SK-N-SH (cell line): ENCODE measurements at regions not wholly inside any gene's neighbourhood (a gene's known extent, or its start where the extent isn't known, plus 50 kb on each side); places are given as distances from the start of the nearest gene placed in this dataset.

Experiments used
- EZH2phosphoT487 ChIP-seq: fragments of 200-600 bp; sonication (generic); IDR thresholded peaks from 2 replicates; pipeline ENCODE4 v1.6.1; 2017; ENCODE audit warnings: low read depth, mixed run types, mild to moderate bottlenecking, antibody characterized with exemption, moderate library complexity, borderline replicate concordance
- FOSL2 ChIP-seq: IDR thresholded peaks from 2 replicates; pipeline ENCODE4 v1.4.0; 2012; ENCODE audit warnings: low read depth, mild to moderate bottlenecking, moderate library complexity, borderline replicate concordance
- GABPA ChIP-seq: IDR thresholded peaks from 2 replicates; pipeline ENCODE4 v1.4.0; 2012; ENCODE audit warnings: low read depth, mild to moderate bottlenecking
- POLR2AphosphoS5 ChIP-seq: IDR thresholded peaks from 2 replicates; pipeline ENCODE4 v1.6.1; 2012; ENCODE audit warnings: low read depth, low read length
- SIN3A ChIP-seq: IDR thresholded peaks from 2 replicates; pipeline ENCODE4 v1.6.1; 2012; ENCODE audit warnings: low read depth, mild to moderate bottlenecking, low read length, moderate library complexity, borderline replicate concordance
- TAF1 ChIP-seq: IDR thresholded peaks from 2 replicates; pipeline ENCODE4 v1.6.1; 2012; ENCODE audit warnings: low read depth, mild to moderate bottlenecking, low read length, moderate library complexity, borderline replicate concordance
- TCF12 ChIP-seq: IDR thresholded peaks from 2 replicates; pipeline ENCODE4 v1.4.0; 2012
- YY1 ChIP-seq: IDR thresholded peaks from 2 replicates; pipeline ENCODE4 v1.4.0; 2012; ENCODE audit warnings: low read depth, mild to moderate bottlenecking
- TF ChIP-seq, protein P1 (sequence below): fragments of 200-600 bp; sonication (generic); IDR thresholded peaks from 2 replicates; pipeline ENCODE4 v1.6.1; 2017; ENCODE audit warnings: antibody characterized with exemption, mild to moderate bottlenecking, moderate library complexity
- TF ChIP-seq, protein P2 (sequence below): IDR thresholded peaks from 2 replicates; pipeline ENCODE4 v1.4.0; 2012; ENCODE audit warnings: low read depth, borderline replicate concordance
- TF ChIP-seq, protein P3 (sequence below): IDR thresholded peaks from 2 replicates; pipeline ENCODE4; 2012
- TF ChIP-seq, protein P4 (sequence below): IDR thresholded peaks from 2 replicates; pipeline ENCODE4 v1.6.1; 2012; ENCODE audit warnings: mild to moderate bottlenecking, low read depth, low read length, moderate library complexity

DNA sequence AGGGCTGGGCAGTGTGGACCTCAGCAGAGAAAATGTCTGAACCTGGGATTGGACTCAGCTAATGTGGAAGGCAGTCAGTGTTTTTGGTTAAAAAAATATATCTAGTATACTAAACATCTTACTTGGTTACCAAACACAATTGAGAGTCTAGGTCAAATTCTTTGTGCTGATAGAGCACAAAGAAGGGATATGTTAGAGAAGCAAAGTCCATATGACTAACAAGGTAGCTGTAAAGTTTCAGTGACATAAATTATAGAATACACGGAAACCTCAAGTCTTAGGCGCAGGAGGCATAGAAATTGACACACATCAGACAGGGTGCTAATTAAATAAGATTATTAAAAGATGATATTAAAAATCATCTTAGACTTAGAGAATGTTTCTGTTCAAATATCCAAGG, 718.3 kb downstream of the TLR4 start:
- TF ChIP-seq TAF1 (no peak), GABPA (no peak), YY1 (no peak), SIN3A (no peak), FOSL2 (no peak), TCF12 (no peak), EZH2phosphoT487 (no peak), POLR2AphosphoS5 (no peak)
- TF ChIP-seq, protein P1, sequence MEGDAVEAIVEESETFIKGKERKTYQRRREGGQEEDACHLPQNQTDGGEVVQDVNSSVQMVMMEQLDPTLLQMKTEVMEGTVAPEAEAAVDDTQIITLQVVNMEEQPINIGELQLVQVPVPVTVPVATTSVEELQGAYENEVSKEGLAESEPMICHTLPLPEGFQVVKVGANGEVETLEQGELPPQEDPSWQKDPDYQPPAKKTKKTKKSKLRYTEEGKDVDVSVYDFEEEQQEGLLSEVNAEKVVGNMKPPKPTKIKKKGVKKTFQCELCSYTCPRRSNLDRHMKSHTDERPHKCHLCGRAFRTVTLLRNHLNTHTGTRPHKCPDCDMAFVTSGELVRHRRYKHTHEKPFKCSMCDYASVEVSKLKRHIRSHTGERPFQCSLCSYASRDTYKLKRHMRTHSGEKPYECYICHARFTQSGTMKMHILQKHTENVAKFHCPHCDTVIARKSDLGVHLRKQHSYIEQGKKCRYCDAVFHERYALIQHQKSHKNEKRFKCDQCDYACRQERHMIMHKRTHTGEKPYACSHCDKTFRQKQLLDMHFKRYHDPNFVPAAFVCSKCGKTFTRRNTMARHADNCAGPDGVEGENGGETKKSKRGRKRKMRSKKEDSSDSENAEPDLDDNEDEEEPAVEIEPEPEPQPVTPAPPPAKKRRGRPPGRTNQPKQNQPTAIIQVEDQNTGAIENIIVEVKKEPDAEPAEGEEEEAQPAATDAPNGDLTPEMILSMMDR: no peak
- TF ChIP-seq, protein P2, sequence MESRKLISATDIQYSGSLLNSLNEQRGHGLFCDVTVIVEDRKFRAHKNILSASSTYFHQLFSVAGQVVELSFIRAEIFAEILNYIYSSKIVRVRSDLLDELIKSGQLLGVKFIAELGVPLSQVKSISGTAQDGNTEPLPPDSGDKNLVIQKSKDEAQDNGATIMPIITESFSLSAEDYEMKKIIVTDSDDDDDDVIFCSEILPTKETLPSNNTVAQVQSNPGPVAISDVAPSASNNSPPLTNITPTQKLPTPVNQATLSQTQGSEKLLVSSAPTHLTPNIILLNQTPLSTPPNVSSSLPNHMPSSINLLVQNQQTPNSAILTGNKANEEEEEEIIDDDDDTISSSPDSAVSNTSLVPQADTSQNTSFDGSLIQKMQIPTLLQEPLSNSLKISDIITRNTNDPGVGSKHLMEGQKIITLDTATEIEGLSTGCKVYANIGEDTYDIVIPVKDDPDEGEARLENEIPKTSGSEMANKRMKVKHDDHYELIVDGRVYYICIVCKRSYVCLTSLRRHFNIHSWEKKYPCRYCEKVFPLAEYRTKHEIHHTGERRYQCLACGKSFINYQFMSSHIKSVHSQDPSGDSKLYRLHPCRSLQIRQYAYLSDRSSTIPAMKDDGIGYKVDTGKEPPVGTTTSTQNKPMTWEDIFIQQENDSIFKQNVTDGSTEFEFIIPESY: no peak
- TF ChIP-seq, protein P3, sequence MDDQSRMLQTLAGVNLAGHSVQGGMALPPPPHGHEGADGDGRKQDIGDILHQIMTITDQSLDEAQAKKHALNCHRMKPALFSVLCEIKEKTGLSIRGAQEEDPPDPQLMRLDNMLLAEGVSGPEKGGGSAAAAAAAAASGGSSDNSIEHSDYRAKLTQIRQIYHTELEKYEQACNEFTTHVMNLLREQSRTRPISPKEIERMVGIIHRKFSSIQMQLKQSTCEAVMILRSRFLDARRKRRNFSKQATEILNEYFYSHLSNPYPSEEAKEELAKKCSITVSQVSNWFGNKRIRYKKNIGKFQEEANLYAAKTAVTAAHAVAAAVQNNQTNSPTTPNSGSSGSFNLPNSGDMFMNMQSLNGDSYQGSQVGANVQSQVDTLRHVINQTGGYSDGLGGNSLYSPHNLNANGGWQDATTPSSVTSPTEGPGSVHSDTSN: no peak
- TF ChIP-seq, protein P4, sequence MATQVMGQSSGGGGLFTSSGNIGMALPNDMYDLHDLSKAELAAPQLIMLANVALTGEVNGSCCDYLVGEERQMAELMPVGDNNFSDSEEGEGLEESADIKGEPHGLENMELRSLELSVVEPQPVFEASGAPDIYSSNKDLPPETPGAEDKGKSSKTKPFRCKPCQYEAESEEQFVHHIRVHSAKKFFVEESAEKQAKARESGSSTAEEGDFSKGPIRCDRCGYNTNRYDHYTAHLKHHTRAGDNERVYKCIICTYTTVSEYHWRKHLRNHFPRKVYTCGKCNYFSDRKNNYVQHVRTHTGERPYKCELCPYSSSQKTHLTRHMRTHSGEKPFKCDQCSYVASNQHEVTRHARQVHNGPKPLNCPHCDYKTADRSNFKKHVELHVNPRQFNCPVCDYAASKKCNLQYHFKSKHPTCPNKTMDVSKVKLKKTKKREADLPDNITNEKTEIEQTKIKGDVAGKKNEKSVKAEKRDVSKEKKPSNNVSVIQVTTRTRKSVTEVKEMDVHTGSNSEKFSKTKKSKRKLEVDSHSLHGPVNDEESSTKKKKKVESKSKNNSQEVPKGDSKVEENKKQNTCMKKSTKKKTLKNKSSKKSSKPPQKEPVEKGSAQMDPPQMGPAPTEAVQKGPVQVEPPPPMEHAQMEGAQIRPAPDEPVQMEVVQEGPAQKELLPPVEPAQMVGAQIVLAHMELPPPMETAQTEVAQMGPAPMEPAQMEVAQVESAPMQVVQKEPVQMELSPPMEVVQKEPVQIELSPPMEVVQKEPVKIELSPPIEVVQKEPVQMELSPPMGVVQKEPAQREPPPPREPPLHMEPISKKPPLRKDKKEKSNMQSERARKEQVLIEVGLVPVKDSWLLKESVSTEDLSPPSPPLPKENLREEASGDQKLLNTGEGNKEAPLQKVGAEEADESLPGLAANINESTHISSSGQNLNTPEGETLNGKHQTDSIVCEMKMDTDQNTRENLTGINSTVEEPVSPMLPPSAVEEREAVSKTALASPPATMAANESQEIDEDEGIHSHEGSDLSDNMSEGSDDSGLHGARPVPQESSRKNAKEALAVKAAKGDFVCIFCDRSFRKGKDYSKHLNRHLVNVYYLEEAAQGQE: no peak
